ENCODE measurements at regions not wholly inside any gene's neighbourhood (a gene's known extent, or its start where the extent isn't known, plus 50 kb on each side); places are given as distances from the start of the nearest gene placed in this dataset.
"Not testable (repeated sequence)": the region's sequence is repeated elsewhere in the genome, so short reads cannot be mapped to it uniquely, and the experiment has no call there.

DNA sequence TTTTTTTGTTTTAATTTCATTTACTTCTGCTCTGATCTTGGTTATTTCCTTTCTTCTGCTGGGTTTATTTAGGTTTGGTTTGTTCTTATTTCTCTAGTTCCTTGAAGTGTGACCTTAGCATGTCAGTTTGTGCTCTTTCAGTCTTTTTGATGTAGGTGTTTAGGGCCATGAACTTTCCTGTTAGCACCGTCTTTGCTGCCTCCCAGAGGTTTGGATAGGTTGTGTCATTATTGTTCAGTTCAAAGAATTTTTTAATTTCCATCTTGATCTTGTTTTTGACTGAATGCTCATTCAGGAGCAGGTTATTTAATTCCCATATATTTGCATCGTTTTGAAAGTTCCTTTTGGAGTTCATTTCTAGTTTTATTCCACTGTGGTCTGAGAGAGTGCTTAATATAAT, 539.0 kb upstream of the ZP4 start:
- DNase-seq = not testable (repeated sequence)

DNA sequence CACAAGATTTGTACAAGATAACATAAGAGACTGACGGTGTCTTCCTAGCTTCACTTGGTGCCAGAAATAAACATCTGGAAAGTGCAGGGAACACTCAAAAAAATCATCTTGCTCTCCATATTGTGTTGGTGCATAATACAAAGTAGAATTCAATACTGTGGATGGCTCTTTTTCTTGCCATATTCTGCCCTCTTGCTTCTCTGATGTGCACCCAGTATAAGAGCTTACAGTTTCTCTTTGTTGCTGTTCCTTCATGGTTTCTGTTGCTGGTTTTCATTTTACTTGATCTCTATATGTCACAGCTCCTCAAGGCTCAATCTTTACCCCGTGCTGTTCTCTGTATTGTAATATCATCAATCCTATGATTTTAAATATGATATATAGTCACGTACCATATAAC, 528.5 kb upstream of the ZP4 start:
- DNase-seq = no peak

DNA sequence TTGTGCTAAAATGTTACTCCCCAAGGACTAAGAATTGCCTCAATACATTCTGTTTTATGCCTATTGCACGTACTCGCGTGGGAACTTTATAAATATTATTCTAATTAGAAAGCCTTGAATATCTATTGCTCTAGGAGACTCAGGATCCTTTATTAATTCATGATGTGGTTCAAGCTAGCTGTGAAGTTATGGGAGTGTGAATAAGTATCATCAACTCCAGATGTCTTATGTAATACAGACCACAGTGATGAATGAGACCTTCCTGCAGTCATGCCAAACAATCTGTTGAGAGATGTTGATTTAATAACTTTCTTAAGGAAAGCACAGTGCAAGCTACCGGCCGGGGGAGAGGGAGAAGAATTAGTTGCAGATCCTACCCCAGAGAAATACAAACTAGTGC, 519.2 kb upstream of the ZP4 start:
- DNase-seq = no peak

DNA sequence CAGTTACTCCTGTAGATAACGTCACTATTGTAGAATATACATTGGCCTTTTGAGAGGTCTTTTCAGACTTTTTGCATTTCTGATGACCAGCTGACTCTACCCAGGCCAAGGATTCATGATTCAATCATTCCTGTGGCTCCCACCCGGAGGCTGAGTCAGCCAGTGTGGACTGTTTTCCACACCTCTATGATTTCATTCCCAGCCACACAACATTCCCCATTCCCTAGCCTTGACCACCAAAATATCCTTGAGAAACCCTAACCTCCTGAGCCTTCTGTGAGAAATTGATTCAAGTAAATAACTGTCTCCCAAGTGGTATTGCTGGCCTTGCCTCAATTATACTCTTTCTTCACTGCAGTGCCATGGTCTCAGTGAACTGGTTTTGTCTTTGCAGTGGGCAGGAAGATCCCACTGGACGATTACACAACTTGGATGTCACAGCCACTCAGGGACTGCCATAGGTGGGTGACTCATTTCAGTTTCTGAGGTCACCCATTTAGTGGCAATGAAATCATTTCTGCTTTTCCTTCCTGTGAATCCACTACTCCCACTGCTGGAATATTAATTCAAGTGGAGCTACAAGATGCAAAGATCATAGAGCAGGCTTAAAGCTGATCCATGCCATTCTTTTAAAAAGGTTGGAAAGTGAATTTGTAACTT, 518.6 kb upstream of the ZP4 start:
- DNase-seq = no peak

DNA sequence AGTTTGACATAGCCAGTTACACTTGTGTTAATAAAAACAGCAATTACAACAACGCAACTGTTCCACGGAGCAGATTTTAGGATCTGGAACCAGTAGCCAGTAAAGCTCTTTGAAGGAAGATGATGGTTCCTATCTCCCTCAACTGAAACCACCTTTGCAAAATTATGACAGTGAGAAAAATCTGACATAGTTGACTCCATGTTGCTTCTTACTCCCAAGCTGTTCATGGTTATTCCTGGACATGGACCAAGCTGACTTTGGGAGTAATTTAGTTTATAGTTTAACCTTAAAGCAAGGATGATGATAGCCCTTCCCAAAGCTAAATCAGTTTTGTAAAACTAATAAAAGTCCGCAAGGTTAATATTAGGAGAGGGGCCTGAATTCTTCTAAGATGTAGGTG, 518.0 kb upstream of the ZP4 start:
- DNase-seq = no peak

DNA sequence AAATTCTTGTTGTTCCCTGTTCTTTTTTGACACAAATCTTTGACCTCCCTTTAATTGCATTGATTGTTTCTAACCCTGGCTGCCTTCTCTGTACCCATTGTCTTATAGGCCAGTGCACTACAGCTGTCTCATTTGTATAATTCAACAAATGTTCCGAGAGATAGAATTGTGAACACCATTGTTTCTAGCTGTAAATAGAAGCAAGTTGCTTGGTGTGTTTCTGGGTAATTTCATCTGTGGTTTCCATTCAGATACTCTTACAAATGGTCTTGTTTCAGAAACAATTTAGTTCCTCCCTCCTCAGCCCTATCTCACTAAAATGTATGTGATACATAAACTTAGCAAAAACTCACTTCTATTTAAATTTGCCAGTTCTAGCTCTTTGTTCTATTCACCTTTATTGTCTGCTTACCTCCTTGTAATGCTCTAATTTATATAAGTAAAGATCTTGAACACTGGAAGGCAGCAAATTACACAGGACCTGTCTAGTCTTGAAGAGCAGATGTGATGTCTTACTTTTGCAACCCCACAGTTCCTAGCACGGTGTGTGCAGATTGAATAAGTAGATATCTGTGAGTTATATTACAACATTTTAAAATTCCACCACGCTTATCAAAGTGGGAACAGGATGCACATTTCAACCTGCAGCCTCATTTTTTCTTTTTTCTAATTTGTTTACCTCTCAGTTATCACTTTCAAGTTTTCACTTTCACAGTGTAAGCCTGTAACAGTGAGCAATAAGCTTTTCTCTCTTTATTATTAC, 515.6 kb upstream of the ZP4 start:
- no peak for DNase-seq

DNA sequence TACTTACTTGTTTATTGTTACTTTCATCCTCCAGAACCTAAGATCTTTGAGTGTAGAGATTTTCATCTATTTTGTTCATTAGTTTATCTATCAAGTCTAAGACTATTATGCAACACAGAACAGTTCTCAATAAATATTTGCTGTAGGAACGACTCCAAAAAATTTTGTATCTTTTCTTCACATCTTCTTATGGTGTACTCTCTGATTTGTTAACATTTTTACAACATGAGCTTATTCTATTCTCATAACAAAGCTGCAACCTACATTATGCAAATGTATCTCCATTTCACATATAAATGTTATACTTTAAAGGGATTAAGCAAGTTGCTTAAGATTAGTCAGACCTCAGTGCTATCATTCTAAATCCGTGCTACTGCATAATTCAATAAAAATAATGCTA, 514.2 kb upstream of the ZP4 start:
- DNase-seq = no peak

DNA sequence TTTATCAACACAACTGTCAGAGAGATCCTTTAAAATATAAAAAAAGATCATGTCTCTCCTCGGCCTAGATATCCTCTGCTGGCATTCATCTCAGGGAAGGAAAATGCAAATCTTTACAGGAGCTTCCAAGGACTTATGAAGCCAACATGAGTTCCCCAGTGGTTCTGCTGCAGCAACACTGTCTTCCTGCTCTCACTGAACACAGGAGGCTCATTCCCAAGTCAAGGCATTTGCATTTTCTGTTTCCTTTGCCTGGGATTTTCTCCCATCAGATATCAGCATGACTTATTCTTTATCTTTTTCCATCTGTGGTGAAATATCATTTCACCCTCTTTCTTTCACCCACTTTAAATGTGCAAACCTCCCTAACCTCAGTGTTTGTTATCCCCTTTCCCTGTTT, 513.8 kb upstream of the ZP4 start:
- DNase-seq = no peak

DNA sequence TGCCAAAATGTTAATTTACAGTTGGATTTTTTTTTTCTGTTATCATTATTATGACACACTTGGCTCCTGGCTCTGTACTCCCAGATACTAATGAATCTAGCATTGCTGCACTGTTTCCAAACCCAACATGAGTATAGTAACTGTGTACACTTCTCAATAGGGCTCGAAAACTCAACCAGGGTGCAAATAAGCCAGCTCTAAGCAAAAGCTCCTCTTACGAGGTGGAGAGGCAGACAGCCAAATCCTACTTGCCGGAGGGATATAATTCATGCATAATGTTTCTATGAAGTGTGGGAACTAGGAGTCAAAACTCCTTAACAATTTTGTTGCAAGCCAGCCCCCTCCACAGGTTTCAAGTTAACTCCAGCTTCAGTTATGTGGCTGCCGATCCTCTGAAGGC, 510.4 kb upstream of the ZP4 start:
- no peak for DNase-seq

DNA sequence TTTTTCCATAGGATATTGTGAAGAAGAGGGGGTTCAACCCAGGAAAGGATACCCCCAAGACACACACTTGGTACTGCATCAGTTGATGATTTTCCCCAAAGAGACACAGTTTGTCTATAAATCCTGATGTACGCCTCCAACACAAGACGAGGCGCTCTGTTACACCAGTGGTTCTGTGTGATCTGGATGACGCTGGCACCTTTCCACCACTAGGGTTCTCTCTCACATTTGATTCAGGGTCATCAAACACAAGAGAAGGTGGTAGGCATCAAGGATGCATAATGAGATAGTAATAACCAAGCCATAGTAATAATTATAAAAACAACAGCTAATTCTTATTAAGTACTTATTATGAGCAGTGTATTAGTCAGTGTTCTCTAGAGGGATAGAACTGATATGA, 508.8 kb upstream of the ZP4 start:
- no peak for DNase-seq

DNA sequence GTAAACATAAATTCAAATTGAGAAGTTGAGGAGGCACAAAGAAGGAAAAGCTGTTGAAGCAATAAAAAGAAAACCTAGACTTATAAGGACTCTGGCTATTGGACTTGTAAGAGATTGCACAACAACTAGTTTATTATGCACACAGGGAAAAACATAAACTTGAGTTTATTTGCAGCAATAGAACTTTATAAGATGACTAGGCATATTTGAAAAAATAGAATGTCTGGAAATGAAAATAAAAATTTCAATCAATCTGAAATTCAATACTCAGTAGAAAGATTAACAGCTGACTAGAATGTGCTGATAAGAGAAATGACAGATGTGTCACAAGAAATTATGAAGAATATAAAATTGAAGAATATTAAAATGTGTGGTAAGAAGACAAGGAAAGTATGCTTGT, 505.4 kb upstream of the ZP4 start:
- no peak for DNase-seq

DNA sequence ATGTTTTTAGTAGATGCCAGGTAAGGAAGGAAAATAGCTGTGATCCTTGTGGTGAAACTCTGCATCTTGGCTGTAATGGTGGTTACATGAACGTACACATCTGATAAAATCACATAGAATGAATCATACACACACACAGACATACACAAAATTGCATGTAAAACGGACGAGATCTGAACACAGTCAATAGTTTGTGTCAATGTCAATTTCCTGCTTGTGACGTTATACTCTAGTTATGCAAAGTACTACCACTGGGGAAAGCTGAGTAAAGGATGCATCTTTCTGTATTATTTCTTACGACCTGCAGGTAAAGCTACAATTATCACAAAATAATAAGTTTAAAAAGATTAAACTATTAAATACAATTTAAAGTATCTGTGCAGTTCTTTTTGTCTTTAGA, 493.7 kb upstream of the ZP4 start:
- DNase-seq = no peak

DNA sequence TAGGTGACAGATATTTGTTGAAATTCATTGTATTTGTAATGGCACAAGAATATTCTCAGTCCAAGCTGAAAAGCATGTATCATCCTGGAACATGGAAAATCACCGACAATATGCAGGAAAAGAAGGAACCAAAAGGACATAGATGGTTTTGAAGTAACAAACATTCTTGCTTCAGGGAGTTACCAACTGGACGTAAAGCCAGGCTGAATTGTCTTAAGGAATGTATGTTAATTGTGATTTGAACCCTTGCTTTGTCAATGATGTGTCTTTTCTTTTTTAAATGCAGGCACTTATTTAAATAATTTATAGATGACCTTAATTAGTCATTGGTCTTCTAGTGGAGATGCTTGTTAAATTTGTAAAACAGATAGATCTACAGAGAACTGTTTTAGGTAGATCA, 489.4 kb upstream of the ZP4 start:
- DNase-seq = no peak

DNA sequence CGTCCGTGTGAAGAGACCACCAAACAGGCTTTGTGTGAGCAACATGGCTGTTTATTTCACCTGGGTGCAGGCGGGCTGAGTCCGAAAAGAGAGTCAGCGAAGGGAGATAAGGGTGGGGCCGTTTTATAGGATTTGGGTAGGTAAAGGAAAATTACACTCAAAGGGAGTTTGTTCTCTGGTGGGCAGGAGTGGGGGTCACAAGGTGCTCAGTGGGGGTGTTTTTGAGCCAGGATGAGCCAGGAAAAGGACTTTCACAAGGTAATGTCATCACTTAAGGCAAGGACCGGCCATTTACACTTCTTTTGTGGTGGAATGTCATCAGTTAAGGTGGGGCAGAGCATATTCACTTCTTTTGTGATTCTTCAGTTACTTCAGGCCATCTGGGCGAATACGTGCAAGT, 488.7 kb upstream of the ZP4 start:
- not testable (repeated sequence) for DNase-seq

DNA sequence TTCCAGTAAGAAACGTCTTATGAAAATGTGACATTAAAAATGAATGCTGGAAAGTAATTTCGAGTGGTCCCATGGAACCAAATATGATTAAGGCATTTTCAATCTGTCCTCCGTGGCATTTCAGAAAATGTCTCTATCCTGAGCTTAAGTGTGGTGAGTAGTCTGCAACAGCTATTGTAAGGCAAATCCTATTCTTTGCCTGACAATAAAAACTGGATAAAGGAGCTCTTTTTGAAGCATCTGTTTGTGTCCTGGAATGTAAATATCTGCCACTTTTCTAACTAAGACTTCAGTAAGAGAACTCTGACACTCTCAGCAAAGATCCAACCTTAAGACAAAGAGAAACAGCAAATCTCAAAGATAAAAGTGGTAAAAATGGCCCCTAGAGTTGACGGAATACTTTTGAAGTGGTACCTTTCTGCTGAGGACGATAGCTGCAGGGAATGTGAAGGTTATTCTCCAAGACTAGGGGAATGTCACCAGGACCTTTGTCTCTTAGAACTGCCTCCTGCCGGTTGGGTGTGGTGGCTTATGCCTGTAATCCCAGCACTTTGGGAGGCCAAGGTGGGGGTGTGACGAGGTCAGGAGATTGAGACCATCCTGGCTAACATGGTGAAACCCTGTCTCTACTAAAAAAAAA, 486.7 kb upstream of the ZP4 start:
- DNase-seq = no peak

DNA sequence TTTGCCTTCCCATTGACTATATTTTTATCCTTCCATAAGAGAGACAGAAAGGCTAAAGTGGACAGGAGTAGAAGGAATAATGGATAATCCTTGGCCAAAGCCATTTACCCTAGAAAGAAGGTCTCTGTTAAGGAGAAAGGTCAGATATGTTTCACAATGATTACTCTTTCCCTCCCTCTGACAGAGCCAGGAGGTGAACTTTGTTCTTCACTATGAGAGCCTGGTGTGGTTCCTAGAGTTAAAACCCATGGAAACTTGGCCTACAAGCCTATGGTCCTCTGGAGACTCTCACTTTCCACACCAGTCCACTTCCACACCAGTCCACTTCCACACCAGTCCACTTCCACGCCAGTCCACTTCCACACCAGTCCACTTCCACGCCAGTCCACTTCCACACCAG, 479.9 kb upstream of the ZP4 start:
- no peak for DNase-seq

DNA sequence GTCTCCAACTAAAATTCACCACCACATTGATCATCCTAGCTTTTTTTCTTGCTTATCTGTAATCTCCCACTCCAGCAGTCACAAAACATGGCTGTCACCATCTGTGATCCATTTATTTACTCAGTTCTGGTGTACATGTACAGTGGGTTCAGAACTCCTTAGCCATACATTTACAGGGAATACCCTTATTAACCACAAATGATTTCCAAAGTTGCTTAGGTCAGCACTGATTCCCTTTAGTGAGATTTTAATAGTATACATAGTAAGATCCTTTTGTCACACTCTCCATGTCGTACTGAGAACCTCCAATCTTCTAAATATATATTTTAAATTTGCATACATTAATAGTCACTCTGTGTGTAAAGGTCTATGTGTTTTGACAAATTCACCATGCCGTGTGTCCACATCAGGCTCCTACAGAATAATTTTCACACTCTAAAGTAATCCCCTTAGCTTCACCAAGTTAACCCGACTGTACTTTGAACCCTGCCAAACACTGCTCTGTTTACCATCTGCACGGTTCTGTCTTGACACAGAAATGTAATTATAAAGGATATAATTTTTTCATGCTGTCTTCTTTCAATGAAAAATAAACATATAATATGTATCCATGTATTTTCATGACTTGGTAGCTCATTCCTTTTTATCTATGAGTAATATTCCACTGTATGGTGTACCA, 473.6 kb upstream of the ZP4 start:
- no peak for DNase-seq

DNA sequence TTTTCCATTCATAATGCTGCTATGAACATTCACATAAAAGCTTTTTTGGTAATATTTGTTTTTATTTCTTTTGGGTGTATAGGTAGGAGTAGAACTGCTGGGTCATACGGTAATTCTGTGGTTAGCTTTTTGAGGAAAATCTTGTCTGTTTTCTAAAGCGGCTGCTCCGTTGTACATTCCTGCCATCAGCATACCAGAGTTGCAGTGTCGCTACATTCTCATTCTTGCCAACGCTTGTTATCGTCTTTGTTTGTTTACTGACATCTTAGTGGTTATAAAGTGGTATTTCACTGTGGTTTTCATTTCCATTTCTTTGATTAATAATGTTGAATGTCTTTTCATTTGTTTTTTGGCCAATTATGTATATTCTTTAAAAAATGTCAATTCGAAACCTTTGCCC, 469.8 kb upstream of the ZP4 start:
- no peak for DNase-seq

DNA sequence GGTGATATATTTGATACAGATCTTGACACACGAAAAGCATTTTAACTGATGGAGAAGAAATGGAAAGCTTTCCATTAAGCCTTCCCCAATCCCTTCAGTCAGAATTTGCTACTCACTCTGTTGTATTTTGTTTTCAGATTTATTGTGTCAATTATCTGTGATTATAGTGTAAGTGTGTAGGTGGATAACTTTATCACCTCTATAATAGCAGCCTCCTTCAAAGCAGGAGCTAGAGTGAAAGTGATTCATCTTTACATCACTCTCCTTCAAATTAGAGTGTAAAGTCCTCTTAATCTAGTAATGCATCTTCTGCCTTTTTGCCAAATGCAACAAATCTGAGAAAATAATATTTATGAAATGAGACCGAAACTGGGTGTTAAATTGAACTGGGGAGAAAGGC, 459.7 kb upstream of the ZP4 start:
- DNase-seq = no peak

DNA sequence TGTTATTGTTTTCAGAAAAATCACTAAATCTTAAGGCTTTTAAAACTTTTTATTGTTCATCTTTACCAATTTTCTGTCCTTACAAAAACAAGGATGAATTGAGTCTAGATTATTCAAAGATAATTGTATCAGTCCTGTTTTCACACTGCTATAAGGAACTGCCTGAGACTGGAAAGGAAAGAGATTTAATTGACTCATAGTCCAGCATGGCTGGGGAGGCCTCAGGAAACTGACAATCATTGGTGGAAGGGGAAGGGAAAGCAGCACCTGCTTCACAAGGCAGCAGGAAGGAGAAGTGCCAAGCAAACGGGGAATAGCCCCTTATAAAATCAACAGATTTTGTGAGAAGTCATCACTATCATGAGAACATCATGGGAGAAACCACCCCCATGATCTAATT, 455.6 kb upstream of the ZP4 start:
- DNase-seq = no peak

DNA sequence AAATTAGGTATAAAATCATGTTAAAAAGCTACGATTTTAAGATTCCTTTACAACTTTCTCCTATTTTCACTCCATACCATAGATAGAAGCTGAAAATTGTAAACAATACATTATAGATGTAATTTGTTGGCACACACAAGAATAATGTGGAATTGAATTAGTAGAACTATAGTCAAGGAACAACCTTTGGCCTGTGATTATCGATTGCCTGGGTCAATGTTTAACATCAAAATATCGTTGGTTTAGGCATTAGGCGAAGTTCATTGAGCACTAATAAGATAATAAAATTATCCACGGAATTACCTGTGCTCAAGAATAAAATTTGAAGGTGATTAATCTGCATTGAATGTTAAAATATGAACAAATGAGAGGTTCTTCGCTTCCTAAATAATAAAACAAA, 455.1 kb upstream of the ZP4 start:
- DNase-seq = no peak

DNA sequence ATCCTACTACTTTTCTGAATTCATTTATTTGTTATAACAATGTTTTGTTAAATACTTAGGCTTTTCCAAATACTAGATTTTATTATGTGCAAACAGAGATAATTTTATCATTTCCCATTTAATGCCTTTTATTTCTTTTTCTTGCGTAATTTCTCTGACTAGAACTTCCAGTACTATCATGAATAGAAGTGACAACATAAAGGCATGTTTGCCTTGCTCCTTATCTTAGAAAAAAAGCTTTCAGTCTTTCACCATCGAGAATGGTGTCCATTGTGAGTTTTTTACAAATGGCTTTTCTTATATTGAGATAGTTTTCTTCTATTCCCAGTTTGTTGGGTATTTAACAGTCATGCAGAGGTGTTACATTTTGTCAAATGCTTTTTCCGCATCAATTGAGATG, 453.1 kb upstream of the ZP4 start:
- DNase-seq = no peak

DNA sequence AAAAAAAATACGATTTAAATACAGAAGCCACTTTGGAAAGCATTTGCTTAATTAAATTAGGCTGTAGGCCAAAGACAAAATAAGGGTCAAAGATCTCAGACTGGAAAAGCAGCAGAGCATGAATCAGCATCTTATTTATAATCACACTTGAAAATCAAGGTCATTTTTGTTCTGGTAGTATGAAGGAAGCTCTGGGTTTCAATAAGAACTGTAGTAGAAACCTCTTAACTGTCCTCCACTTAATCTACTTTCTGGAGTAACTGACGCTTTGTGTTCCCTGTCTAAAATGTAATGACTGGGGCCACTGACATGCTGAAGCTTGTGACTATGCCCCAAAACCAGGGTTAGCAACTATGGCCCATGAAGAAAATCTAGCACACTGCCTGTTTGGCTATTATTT, 450.7 kb upstream of the ZP4 start:
- DNase-seq = no peak

DNA sequence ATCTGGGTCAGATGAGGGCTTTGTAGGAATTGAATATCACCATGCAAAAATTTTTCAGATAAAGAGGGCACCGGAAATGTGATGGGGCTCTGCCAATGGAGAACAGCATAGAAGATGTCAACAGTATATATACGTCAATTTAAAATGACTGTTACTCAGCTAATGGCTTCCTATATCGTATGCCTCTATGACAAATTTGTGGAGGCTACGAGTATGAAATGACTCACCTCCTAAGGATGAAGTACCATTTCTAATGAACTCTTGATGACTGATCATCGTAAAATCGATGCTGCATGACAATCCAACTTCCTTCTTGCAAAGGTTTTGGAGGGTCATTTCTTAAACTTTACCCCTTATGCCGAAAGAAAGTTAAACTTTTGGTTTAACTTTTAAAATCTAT, 450.3 kb upstream of the ZP4 start:
- no peak for DNase-seq
